ENCODE measurements at regions not wholly inside any gene's neighbourhood (a gene's known extent, or its start where the extent isn't known, plus 50 kb on each side); places are given as distances from the start of the nearest gene placed in this dataset.

GRCh38 chr6:4437342-4437741, 302.0 kb upstream of the ECI2 start:
- TF ChIP-seq CTCF (IDR thresholded peaks at IDR 0.05) (no peak), POLR2AphosphoS5 (IDR thresholded peaks at IDR 0.05) (no peak), POLR2A (IDR thresholded peaks at IDR 0.05) (no peak)
